HCEC 1CT (cell line): ENCODE measurements at regions not wholly inside any gene's neighbourhood (a gene's known extent, or its start where the extent isn't known, plus 50 kb on each side); places are given as distances from the start of the nearest gene placed in this dataset.

Experiments
- DNase-seq: peaks from one replicate; pipeline ENCODE4 v3.0.0-alpha.2; 2017

GRCh38 chr20:50415021-50415515 lies 95.1 kb upstream of the PTPN1 start:
- no peak for DNase-seq

DNA sequence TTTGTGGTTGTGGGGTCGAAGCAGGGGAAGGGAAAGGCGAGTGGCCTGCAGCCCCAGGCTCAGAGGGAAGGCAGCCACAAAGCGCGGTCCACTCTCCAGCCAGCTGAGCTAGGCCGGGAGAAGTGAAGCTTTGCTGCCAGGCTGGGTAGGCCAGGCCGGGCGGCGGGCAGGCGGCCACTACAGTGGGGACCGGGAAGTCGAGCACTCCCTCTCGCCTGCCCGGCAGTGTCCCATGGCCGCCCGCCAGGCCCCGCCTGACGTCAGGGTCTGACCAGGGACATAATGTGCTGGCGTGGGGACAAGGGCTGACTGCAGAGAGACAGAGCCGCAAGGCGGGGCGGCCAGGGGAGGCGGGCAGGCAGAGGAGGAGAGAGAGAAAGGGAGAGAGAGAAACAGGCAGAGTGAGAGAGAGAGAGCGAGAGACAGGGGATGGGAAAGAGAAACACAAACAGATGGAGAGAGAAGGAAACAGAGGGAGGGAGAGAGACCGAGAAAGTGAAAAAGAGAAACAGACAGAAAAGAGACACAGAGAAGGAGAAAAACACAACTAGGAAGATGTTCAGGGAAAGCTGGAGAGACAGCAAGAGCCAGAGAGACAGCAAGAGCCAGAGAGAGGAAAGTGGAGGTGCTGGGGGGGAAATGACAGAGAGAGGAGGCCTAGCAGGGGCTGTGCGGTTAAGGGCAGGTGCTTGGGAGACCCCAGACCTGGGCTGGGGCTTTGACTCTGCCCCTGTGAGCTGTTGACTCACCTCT lies 94.5 kb upstream of the PTPN1 start:
- peak; percentile 74 for DNase-seq

GRCh38 chr20:50416269-50417022 lies 93.7 kb upstream of the PTPN1 start:
- DNase-seq = no peak

DNA sequence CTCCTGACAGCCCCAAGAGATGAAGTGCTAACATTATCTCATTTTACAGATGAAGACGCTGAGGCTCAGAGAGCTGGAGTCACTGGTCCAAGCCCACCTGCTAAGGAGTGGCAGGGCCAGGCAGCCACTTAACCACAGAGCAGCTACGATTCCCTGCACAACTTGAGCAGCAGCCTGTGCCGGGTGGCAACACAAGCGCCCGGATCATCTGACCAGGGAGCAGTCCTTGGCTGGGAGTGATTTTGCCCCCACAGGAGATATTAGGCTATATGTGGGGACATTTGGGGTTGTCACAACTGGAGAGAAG lies 93.2 kb upstream of the PTPN1 start:
- DNase-seq = no peak

DNA sequence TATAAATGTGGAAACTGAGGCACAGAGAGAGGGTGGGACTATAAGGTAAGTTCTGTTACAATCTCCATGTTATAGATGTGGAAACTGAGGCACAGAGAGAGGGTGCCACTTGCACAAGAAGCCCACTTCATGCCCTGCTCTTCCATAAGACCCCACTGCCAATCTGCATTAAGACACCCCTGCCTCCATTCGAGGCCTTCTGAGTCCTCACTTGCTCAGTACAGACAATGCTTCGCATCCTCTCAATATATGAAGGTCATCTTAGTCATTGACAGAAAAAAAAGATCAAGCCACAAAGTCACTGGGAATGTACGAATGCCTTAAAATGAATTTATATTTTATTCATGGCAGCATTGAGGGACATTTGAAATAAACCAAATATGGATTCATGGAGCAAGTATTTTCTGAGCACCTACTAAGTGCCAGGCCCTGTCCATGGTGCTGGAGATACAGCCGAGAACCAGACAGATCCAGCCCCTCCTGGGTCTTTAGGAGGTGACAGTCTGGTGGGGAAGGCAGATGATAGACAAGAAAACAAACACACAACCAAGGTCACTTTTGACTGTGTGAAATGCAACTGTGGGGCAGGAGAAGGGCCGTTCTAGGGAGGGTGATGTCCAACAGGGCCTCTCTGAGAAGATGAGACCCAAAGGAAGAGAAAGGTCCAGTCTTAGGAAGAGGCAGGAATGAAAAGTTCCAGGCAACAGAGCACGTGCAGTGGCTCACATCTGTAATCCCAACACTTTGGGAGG lies 92.5 kb upstream of the PTPN1 start:
- DNase-seq = no peak

DNA sequence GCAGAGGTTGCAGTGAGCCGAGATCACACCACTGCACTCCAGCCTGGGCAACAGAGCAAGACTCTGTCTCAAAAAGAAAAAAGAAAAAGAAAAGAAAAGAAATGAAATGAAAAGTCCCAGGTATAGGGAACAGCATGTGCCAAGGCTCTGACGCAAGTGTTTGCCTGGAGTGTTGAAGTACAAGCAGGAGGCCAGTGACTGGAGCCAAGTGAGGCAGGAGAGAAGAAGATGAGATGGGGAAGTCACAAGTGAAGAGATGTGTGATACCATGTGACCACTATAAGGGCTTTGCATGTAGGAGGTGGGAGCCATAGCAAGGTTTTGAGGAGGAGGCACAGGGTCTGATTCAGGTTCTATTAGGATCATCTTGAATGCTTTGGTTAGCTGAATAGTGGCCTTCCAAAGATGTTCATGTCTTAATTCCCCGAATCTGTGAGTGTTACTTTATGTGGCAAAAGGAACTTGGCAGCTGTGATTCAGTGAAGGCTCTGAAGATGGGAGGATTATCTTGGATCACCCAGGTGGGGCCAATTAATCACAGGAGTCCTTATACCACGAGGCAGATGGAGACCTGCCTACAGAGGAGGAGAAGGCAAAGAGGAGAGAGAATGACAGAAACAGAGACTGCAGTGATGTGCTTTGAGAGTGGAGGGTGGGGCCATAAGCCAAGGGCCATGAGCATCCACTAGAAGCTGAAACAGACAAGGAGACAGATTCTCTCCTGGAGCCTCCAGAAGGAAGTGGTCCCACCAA lies 91.1 kb upstream of the PTPN1 start:
- DNase-seq = no peak

GRCh38 chr20:50420380-50420779 lies 89.8 kb upstream of the PTPN1 start:
- no peak for DNase-seq

DNA sequence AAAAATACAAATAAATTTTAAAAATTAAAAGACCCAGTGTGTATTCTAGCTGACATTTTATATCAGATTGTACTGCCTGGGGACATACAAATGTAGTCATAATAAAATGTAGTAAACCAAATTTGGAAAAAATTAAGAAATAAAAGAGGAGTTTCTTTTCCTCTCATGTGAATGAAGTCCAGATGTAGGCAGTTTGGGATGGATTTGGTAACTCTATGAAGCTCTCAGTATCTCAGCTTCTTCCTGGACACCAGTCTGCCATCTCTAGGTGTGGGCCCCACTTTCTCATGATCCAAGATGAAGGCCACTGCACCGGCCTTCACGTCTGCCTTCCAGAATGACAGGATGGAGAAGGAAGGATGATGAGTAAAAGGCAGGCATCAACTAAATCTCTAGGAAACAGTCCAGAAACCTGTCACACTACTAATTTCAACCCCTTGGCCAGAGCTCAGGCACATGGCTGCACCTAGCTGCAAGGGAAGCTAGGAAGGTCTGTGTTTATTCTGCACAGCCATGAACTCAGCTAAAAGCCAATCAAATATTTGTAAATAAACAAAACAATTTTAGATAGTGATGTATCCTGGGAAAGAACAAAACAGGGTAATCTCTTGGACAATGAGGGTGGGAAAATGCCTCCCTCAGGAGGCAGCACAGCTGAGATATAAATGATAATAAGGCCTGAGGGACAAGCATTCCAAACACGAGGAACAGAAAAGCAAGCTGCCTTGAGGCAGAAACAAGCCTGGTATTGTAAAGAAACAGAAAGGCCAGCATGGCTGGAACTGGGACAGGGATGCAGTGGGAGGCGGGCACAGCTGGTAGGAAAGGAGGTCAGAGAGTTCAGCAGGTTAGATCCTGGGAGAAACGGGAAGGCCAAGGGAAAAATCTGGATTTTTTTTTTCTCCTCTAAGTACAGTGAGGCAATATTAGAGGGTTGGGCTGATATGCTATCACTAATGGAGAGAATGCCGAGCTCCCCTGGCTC lies 88.5 kb upstream of the PTPN1 start:
- no peak for DNase-seq

GRCh38 chr20:50423758-50424157 lies 86.4 kb upstream of the PTPN1 start:
- DNase-seq = no peak

DNA sequence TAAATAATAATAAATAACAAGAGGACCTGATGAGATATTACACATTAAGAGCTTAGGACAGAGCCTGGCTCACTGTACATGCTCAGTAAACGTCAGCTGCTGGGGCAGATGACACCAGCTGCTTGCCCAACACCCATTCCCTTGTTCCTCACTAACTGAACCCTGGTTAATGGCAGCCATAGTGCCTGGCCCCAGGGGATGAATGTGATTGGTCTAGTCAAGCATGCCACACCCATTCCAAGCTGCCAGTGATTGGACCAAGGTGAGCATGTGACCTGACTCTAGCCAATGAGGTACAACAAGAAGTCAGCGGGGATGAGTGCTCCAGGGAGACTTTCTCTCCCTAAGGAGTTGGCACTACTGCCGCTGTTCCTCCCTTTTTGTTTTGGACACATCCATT lies 85.1 kb upstream of the PTPN1 start:
- no peak for DNase-seq

DNA sequence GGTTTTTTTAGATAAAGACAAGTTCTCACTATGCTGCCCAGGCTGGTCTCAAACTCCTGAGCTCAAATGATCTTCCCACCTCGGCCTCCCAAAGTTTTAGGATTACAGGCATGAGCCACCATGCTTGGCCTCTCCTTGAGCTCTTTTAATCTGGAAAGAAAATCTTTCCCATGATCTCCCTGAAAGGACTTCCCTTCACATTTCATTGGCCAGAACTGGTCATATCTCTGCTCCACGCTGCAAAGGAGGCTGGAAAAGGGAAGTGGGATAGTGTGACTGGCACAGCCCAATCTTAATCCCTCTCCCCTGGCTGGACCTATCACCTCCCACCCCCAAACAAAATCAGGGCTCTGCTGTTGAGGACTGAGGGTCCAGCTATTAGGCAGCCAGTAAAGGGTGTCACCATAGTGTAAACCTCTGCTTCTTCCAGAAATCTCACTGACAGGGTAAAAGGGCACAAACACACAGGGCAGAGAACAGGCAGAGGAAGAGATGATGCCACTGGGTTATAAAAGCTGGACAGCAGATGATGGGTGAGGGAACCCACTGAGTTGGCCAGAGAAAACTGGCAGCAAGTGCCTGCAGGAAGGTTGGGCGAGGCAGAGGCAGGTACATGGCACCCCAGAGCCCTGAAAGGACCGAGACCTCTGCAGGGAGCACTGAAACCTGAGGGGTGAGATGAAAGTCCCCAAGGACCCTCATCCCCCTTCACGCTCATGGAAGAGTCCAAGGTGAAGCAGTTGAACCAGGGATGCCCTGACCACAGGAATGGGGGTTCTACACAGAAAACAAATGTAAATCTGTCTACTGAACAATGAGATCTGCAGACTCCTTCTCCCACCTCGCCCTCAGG lies 83.1 kb upstream of the PTPN1 start:
- no peak for DNase-seq

GRCh38 chr20:50427719-50428083 lies 82.5 kb upstream of the PTPN1 start:
- DNase-seq = no peak

- DNase-seq = no peak
Measured at GRCh38 chr20:50428097-50428828, 81.9 kb upstream of the PTPN1 start.

- no peak for DNase-seq
Measured at GRCh38 chr20:50429412-50429811, 80.8 kb upstream of the PTPN1 start.

DNA sequence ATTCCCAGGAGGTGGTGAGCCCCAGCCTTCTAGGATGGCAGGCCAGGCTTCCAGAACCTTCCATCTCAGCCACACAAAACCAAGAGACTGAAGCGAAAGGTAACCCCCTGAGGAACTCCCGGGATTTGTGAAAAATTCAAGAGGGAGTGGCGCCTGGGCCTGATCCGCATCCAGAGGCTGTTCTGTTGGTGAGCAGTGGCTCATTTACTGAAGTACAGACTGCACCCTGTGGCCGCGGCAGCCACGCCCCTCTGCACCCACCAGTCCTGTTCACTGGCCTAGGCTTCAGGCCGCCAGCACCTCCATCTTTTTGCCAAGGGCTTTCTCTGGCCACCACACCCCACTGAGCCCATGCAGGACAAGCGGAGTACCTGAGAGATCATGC lies 79.1 kb upstream of the PTPN1 start:
- DNase-seq = no peak

GRCh38 chr20:50433001-50433761 lies 77.0 kb upstream of the PTPN1 start:
- no peak for DNase-seq

DNA sequence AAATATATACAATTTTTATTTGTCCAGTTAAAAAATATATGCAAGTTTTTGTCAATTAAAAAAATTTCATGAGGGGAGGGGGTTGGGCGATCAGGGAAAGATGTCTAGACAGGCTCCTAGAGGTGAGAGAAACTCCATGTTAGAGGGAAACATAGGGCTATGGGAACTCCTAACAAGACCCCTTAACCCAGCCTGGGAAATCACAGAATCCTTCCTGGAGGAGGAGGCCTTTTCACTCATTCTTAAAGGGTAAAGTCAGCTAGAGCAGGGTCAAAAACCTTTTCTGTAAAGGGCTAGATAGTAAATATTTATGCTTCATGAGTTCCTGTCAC lies 75.9 kb upstream of the PTPN1 start:
- no peak for DNase-seq

- peak; percentile 76 for DNase-seq
Measured at GRCh38 chr20:50434653-50435396, 75.4 kb upstream of the PTPN1 start.
